Endothelial cell of umbilical vein (primary cell): ENCODE measurements at regions not wholly inside any gene's neighbourhood (a gene's known extent, or its start where the extent isn't known, plus 50 kb on each side); places are given as distances from the start of the nearest gene placed in this dataset.

Source experiments
- BruUV-seq: library from RNA; stranded (reverse); fragments of 400-500 nt; replicated peaks from 2 replicates; lab custom pipeline; 2021; lab: Mats Ljungman, UMichigan
- CTCF ChIA-PET: fragments of 300-600, 350-600 bp; sonication (Branson Sonifier 250); formaldehyde crosslinking; loops from one replicate; lab custom pipeline; 2021; ENCODE audit warnings: antibody characterized with exemption, inconsistent platforms; lab: Charles Lee
- POLR2A ChIA-PET: fragments of 300-600, 350-600 bp; sonication (Branson Sonifier 250); formaldehyde crosslinking; loops from one replicate; lab custom pipeline; 2021; ENCODE audit warnings: antibody characterized with exemption, inconsistent platforms; lab: Charles Lee
- DNase-seq: peaks from one replicate; pipeline ENCODE4 v3.0.0-alpha.2; 2011; ENCODE audit warnings: low read depth, low spot score
- FAIRE-seq: peaks from 2 replicates; lab custom pipeline; 2011; peaks lifted over from hg19 to GRCh38; lab: Jason Lieb, UNC
- H2AFZ ChIP-seq: 2 replicates; pipeline ENCODE4 v1.6.0; 2012; ENCODE audit warnings: low read depth, low read length, control low read depth, inconsistent platforms
- H3K27ac ChIP-seq: 2 replicates; pipeline ENCODE4 v1.5.1; 2011; ENCODE audit warnings: low read depth, mild to moderate bottlenecking, control low read depth, low read length, moderate library complexity; ENCODE audit not compliant: insufficient read depth
- H3K27me3 ChIP-seq, 2 experiments: 2 replicates each; pipeline versions ENCODE4 v1.6.0 to v1.6.1; 2011; ENCODE audit warnings: low read length in 2 of 2, mixed read lengths in 1 of 2; ENCODE audit not compliant: control insufficient read depth in 2 of 2, insufficient read depth in 2 of 2
- H3K36me3 ChIP-seq, 2 experiments: 2 replicates in 1 of 2; 3 replicates in 1 of 2; pipeline ENCODE4 v1.5.1; 2011; ENCODE audit warnings: low read length in 2 of 2, mild to moderate bottlenecking in 1 of 2, moderate library complexity in 1 of 2; ENCODE audit not compliant: control insufficient read depth in 2 of 2, insufficient read depth in 2 of 2; ENCODE audit errors: extremely low read depth in 1 of 2
- H3K4me1 ChIP-seq: 3 replicates; pipeline ENCODE4 v1.5.1; 2011; ENCODE audit warnings: mild to moderate bottlenecking, low read length; ENCODE audit not compliant: control insufficient read depth, insufficient read depth; ENCODE audit errors: extremely low read depth
- H3K4me2 ChIP-seq: 2 replicates; pipeline ENCODE4 v1.6.1; 2011; ENCODE audit warnings: low read length, control low read depth, mixed read lengths; ENCODE audit not compliant: insufficient read depth
- H3K4me3 ChIP-seq, 3 experiments: fragments of 200-600 bp in 1 of 3; sonication (generic), shearing (Covaris generic) in 1 of 3; replicated peaks in 1 of 3; 2 replicates each; pipeline ENCODE4 v1.5.1; 2011 to 2016; ENCODE audit warnings: control low read depth in 3 of 3, low read length in 3 of 3, mild to moderate bottlenecking in 2 of 3, inconsistent platforms in 1 of 3, low read depth in 1 of 3, moderate library complexity in 1 of 3; ENCODE audit not compliant: insufficient read depth in 1 of 3
- H3K79me2 ChIP-seq: 2 replicates; pipeline ENCODE4 v1.6.0; 2012; ENCODE audit warnings: low read length, inconsistent platforms; ENCODE audit not compliant: control insufficient read depth, insufficient read depth
- H3K9ac ChIP-seq: replicated peaks from 2 replicates; pipeline ENCODE3; 2011; ENCODE audit warnings: low read length, control low read depth; ENCODE audit not compliant: insufficient read depth; ENCODE audit errors: extremely low read depth
- H3K9me1 ChIP-seq: replicated peaks from 3 replicates; pipeline ENCODE4 v1.6.0; 2011; ENCODE audit warnings: mild to moderate bottlenecking, low read length; ENCODE audit not compliant: control insufficient read depth, insufficient read depth; ENCODE audit errors: extremely low read depth
- H3K9me3 ChIP-seq: replicated peaks from 2 replicates; pipeline ENCODE4 v1.5.1; 2012; ENCODE audit warnings: low read length, inconsistent platforms; ENCODE audit not compliant: control insufficient read depth, insufficient read depth
- H4K20me1 ChIP-seq: replicated peaks from 2 replicates; pipeline ENCODE3; 2011; ENCODE audit warnings: mild to moderate bottlenecking, low read length; ENCODE audit not compliant: control insufficient read depth, insufficient read depth; ENCODE audit errors: extremely low read depth
- CTCF ChIP-seq, 2 donors: IDR thresholded peaks; 1 replicate in 1 of 2; 2 replicates in 1 of 2; pipeline ENCODE4 v1.5.1; 2011; ENCODE audit warnings: low read length in 2 of 2, mild to moderate bottlenecking in 2 of 2, moderate library complexity in 2 of 2, control low read depth in 1 of 2, inconsistent platforms in 1 of 2, low read depth in 1 of 2; ENCODE audit not compliant: insufficient read depth in 1 of 2; ENCODE audit errors: extremely low read depth in 1 of 2
- EZH2 ChIP-seq: IDR thresholded peaks from 2 replicates; pipeline ENCODE4 v1.6.1; 2012; ENCODE audit warnings: borderline replicate concordance, low read depth, mild to moderate bottlenecking, moderate library complexity, low read length, inconsistent platforms; ENCODE audit not compliant: severe bottlenecking
- FOS ChIP-seq: IDR thresholded peaks from 2 replicates; pipeline ENCODE4 v1.6.1; 2011; ENCODE audit warnings: mild to moderate bottlenecking, low read length, moderate library complexity, borderline replicate concordance; ENCODE audit not compliant: insufficient read depth
- GATA2 ChIP-seq: IDR thresholded peaks from 2 replicates; pipeline ENCODE4 v1.7.0; 2011; ENCODE audit warnings: low read depth, mild to moderate bottlenecking, moderate library complexity, mixed read lengths, low read length; ENCODE audit not compliant: insufficient read length, insufficient read depth
- JUN ChIP-seq: IDR thresholded peaks from 2 replicates; pipeline ENCODE4 v1.6.1; 2011; ENCODE audit warnings: borderline replicate concordance, low read depth; ENCODE audit not compliant: insufficient read length, insufficient read depth
- MYC ChIP-seq: IDR thresholded peaks from one replicate; pipeline ENCODE4 v1.6.1; 2011; ENCODE audit warnings: mild to moderate bottlenecking, low read depth, low read length
- POLR2A ChIP-seq: IDR thresholded peaks from 2 replicates; pipeline ENCODE4 v1.6.1; 2012; ENCODE audit warnings: low read depth, mild to moderate bottlenecking, control low read depth, low read length
- POLR2AphosphoS5 ChIP-seq: IDR thresholded peaks from 2 replicates; pipeline ENCODE4 v1.6.1; 2012; ENCODE audit warnings: low read depth, mild to moderate bottlenecking, control low read depth, low read length, moderate library complexity; ENCODE audit not compliant: insufficient read depth
- dilution Hi-C: fragments of 300-500 bp; cut with MboI; formaldehyde crosslinking; loops from one replicate; pipeline ENCODE4 v1.15.0; 2019; ENCODE audit warnings: low sequenced_read_pairs; ENCODE audit not compliant: extremely low pct_ligation_motif_present
- intact Hi-C: fragments of 100-400 bp; cut with micrococcal nuclease; formaldehyde crosslinking; loops from one replicate; pipeline ENCODE4 v1.10.0; 2022
- TF ChIP-seq, protein P1 (sequence below): IDR thresholded peaks from 2 replicates; pipeline ENCODE4 v1.6.1; 2011; ENCODE audit not compliant: insufficient read depth, insufficient read length

- H3K9ac ChIP-seq, result no peak overlapping the region
- intact Hi-C loops, result no loop called here
- TF ChIP-seq GATA2 (no peak), EZH2 (no peak), CTCF (IDR thresholded peaks at IDR 0.05; ENCODE audit: extremely low read depth in 1 of 2, insufficient read depth in 1 of 2, low read depth in 1 of 2, low read length in 2 of 2) (no peak)
- TF ChIP-seq, protein P1, sequence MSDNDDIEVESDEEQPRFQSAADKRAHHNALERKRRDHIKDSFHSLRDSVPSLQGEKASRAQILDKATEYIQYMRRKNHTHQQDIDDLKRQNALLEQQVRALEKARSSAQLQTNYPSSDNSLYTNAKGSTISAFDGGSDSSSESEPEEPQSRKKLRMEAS, result no peak
- CTCF ChIA-PET, result interaction anchor here (2.2 kb wide), 1 partner anchor 12 kb away, joined by 6 read pairs; no protein-coding TSS in a partner anchor
- H3K27ac ChIP-seq, result no peak overlapping the region
- H3K9me3 ChIP-seq, result no peaks in the 10 kb centered on the region
- POLR2A ChIA-PET, result no interaction called here
- no peaks in the 10 kb centered on the region for H3K9me1 ChIP-seq
- FAIRE-seq (no peak), DNase-seq (no peak)
- H3K4me2 ChIP-seq, result no peak overlapping the region
- H3K4me1 ChIP-seq, result no peaks in the 10 kb centered on the region
- no peak overlapping the region for H2AFZ ChIP-seq
- BruUV-seq, result no TSS peak
- H3K4me3 ChIP-seq, result no peak overlapping the region
- H3K79me2 ChIP-seq, result no peaks in the 10 kb centered on the region
- no peaks in the 10 kb centered on the region for H3K27me3 ChIP-seq
- no peaks in the 10 kb centered on the region for H3K36me3 ChIP-seq
- dilution Hi-C loops, result no loop called here
- no peaks in the 10 kb centered on the region for H4K20me1 ChIP-seq
Measured at GRCh38 chr13:89880201-89880600, 1467.3 kb upstream of the MIR17HG start.

DNA sequence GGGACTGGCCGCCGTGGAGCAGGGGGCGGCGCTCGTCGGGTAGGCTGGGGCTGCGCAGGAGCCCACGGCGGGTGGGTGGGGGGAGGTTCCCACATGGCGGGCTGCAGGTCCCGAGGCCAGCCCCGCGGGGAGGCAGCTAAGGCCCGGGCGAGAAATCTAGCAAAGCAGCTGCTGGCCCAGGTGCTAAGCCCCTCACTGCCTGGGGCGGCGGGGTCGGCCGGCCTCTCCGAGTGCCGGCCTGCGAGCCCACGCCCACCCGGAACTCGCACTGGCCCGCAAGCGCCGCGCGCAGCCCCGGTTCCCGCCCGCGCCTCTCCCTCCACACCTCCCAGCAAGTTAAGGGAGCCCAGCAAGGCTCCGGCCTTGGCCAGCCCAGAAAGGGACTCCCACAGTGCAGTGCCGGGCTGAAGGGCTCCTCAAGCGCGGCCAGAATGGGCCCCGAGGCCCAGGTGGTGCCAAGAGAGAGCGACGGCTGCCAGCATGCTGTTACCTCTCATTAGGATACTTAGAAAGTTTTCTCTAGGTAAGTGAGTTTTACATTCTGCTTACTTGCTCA is 1463.5 kb upstream of the MIR17HG start:
- Histone ChIP-seq H3K4me3 (no peak overlapping the region), H3K9ac (no peak overlapping the region), H4K20me1 (no peaks in the 10 kb centered on the region), H3K9me3 (no peaks in the 10 kb centered on the region), H3K9me1 (no peaks in the 10 kb centered on the region), H3K27me3 (no peaks in the 10 kb centered on the region), H3K79me2 (no peaks in the 10 kb centered on the region), H2AFZ (no peak overlapping the region), H3K27ac (no peak overlapping the region), H3K36me3 (no peaks in the 10 kb centered on the region), H3K4me1 (no peaks in the 10 kb centered on the region), H3K4me2 (no peak overlapping the region)
- DNase-seq (no peak), FAIRE-seq (no peak)
- no TSS peak for BruUV-seq
- TF ChIP-seq JUN (no peak), FOS (no peak), GATA2 (no peak), MYC (no peak), CTCF (IDR thresholded peaks at IDR 0.05; ENCODE audit: extremely low read depth in 1 of 2, insufficient read depth in 1 of 2, low read depth in 1 of 2, low read length in 2 of 2) (no peak), POLR2AphosphoS5 (no peak), POLR2A (no peak), EZH2 (no peak)
- TF ChIP-seq, protein P1, result no peak
- dilution Hi-C loops (no loop called here), intact Hi-C loops (no loop called here)
- ChIA-PET CTCF (no interaction called here), POLR2A (no interaction called here)
